Astrocyte (in vitro differentiated cells and primary cell): ENCODE measurements at regions not wholly inside any gene's neighbourhood (a gene's known extent, or its start where the extent isn't known, plus 50 kb on each side); places are given as distances from the start of the nearest gene placed in this dataset.

ENCODE experiments used
- EZH2 ChIP-seq: IDR thresholded peaks from 2 replicates; pipeline ENCODE4 v1.6.1; 2012; ENCODE audit warnings: mild to moderate bottlenecking, low read length, inconsistent platforms; ENCODE audit not compliant: insufficient read depth
- TF ChIP-seq, protein P1 (sequence below): IDR thresholded peaks from 2 replicates; pipeline ENCODE4 v1.5.1; 2011; ENCODE audit warnings: low read depth, mild to moderate bottlenecking, inconsistent platforms, low read length, moderate library complexity; ENCODE audit not compliant: insufficient read depth

DNA sequence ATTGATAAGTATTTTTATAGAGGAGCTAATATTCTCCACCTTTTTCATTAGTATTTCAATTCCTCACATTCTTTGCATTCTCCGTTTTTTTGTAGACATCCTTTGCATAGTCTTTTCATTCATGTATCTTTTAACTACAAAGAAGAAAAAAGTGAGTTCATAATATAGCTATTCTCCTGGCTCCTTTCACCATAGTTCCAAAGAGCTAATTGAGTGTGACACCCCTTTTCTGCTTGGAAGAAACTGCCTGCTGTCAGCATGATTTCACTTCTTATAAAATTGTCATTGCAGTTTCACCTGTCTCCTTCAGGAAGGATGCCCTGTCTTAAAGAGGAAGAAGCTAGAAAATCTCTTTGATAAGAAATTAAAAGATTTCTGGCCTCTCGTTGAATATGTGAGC, 991.1 kb downstream of the KCNT2 start:
- TF ChIP-seq, protein P1, sequence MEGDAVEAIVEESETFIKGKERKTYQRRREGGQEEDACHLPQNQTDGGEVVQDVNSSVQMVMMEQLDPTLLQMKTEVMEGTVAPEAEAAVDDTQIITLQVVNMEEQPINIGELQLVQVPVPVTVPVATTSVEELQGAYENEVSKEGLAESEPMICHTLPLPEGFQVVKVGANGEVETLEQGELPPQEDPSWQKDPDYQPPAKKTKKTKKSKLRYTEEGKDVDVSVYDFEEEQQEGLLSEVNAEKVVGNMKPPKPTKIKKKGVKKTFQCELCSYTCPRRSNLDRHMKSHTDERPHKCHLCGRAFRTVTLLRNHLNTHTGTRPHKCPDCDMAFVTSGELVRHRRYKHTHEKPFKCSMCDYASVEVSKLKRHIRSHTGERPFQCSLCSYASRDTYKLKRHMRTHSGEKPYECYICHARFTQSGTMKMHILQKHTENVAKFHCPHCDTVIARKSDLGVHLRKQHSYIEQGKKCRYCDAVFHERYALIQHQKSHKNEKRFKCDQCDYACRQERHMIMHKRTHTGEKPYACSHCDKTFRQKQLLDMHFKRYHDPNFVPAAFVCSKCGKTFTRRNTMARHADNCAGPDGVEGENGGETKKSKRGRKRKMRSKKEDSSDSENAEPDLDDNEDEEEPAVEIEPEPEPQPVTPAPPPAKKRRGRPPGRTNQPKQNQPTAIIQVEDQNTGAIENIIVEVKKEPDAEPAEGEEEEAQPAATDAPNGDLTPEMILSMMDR = no peak
- TF ChIP-seq EZH2 = no peak
